Heart left ventricle (tissue), 16 donors: ENCODE measurements at regions not wholly inside any gene's neighbourhood (a gene's known extent, or its start where the extent isn't known, plus 50 kb on each side); places are given as distances from the start of the nearest gene placed in this dataset.

Experiments
- ATAC-seq, 4 donors: fragments of 200-7000 bp; cut with Tn5 transposase; one replicate each; pipeline ENCODE4 v1.9.1; 2020 to 2022; ENCODE audit warnings: moderate library complexity in 4 of 4, mild to moderate bottlenecking in 3 of 4, moderate number of reproducible peaks in 1 of 4
- DNase-seq, 5 donors: peaks; one replicate each; pipeline ENCODE4 v3.0.0-alpha.2; 2020
- H3K27ac ChIP-seq, 12 donors: fragments of 200-600 bp; sonication (generic) in 4 of 12; one replicate each; pipeline versions ENCODE4 v1.5.0 to v1.8.0; 2016 to 2022; ENCODE audit warnings: mild to moderate bottlenecking in 2 of 12
- H3K27me3 ChIP-seq, 9 donors: fragments of 200-600 bp; sonication (generic) in 2 of 9; one replicate each; pipeline versions ENCODE4 v1.5.1 to v1.8.0; 2016 to 2022; ENCODE audit warnings: mild to moderate bottlenecking in 3 of 9
- H3K36me3 ChIP-seq, 9 donors: fragments of 200-600 bp; sonication (generic) in 2 of 9; one replicate each; pipeline versions ENCODE4 v1.5.0 to v1.8.0; 2018 to 2022; ENCODE audit warnings: mild to moderate bottlenecking in 2 of 9
- H3K4me1 ChIP-seq, 12 donors: fragments of 200-600 bp; sonication (generic) in 4 of 12; one replicate each; pipeline versions ENCODE4 v1.5.0 to v1.8.0; 2016 to 2022; ENCODE audit warnings: mild to moderate bottlenecking in 3 of 12
- H3K4me3 ChIP-seq, 12 donors: fragments of 200-600 bp; sonication (generic) in 4 of 12; one replicate each; pipeline versions ENCODE4 v1.5.0 to v1.8.0; 2017 to 2022; ENCODE audit warnings: mild to moderate bottlenecking in 9 of 12, moderate library complexity in 4 of 12
- H3K9me3 ChIP-seq, 12 donors: fragments of 200-600 bp; sonication (generic) in 4 of 12; one replicate each; pipeline versions ENCODE4 v1.5.0 to v1.8.0; 2016 to 2022; ENCODE audit warnings: mild to moderate bottlenecking in 1 of 12
- CTCF ChIP-seq, 12 donors: fragments of 200-600 bp; sonication (generic) in 4 of 12; IDR thresholded peaks; one replicate each; pipeline versions ENCODE4 v1.5.0 to v1.8.0; 2018 to 2022; ENCODE audit warnings: antibody characterized with exemption in 12 of 12, mild to moderate bottlenecking in 5 of 12
- POLR2A ChIP-seq, 2 donors: fragments of 450-650 bp; IDR thresholded peaks; one replicate each; pipeline ENCODE4 v1.6.1; 2017; ENCODE audit warnings: antibody characterized with exemption in 2 of 2, mild to moderate bottlenecking in 2 of 2, moderate library complexity in 2 of 2
- WGBS, 4 donors: extraction: QIAGEN DNeasy Blood & Tissue Kit in 2 of 4; methylation state at CpG; one replicate each; pipeline versions ENCODE4 v1.1.5 to v1.1.7; 2013 to 2018; 5-methylcytosine and 5-hydroxymethylcytosine counted together
- intact Hi-C, 10 donors: fragments of 100-400 bp; cut with DNase I; formaldehyde crosslinking; loops; one replicate each; pipeline versions ENCODE4 v1.11.1 to v1.14.2; 2022
- donor health status: ischemic (EF 13 %, LVEDD 7.1; RV severe dilation, severe dysfunction).
- donor health status: healthy with polysubstance abuse.
- donor health status: DM: no; HTN: yes; CAD: no.
- donor health status: DM: no; HTN: no; CAD: no.
- donor health status: ischemic (EF 25% LVEDD 6.9; RV normal size, moderate dysfunction).
- donor health status: ischemic (EF 25% LVEDD 5.7; RV mildly dilated, moderate dysfunction).
- donor health status: healthy.
- donor health status: DM: yes; HTN: yes; CAD: no.
- donor health status: ischemic (EF 35%, LVEDD 5.7; RV mildly dilated, moderate dysfunction).
- donor health status: nonischemic (EF 11% LVEDD 7.7; RV severe dilation, severe dysfunction).
- donor health status: DM: yes; HTN: yes; CAD: no.
- donor health status: PGD.
- donor health status: ischemic (EF 29% LVEDD 5.4; RV normal size, mild dysfunction).
- donor health status: nonischemic (EF 23%, LVEDD 6.1; RV moderate dilation, normal function).

- H3K36me3 ChIP-seq: no peaks in the 10 kb centered on the region
- intact Hi-C loops: no loop called here
- H3K9me3 ChIP-seq: no peaks in the 10 kb centered on the region
- no peak for TF ChIP-seq CTCF (IDR thresholded peaks at IDR 0.05)
- TF ChIP-seq POLR2A (IDR thresholded peaks at IDR 0.05): no peak
- no peak overlapping the region for H3K27ac ChIP-seq
- ATAC-seq (no peak), DNase-seq (no peak)
- no peak overlapping the region for H3K4me3 ChIP-seq
- WGBS, 4 donors: 92 to 100% (median 93%) methylated on average over 6 of the region's 6 CpGs
- no peaks in the 10 kb centered on the region for H3K4me1 ChIP-seq
- H3K27me3 ChIP-seq: no peaks in the 10 kb centered on the region
Observed at GRCh38 chr7:41183741-41184140, 519.1 kb downstream of the INHBA start.

- intact Hi-C loops: no loop called here
- H3K27ac ChIP-seq: no peak overlapping the region
- no peaks in the 10 kb centered on the region for H3K36me3 ChIP-seq
- 84 to 91% (median 86%) methylated on average over 2 of the region's 2 CpGs for WGBS, 4 donors
- no peaks in the 10 kb centered on the region for H3K9me3 ChIP-seq
- H3K4me1 ChIP-seq: no peaks in the 10 kb centered on the region
- TF ChIP-seq POLR2A (IDR thresholded peaks at IDR 0.05) (no peak), CTCF (IDR thresholded peaks at IDR 0.05) (no peak)
- ATAC-seq (no peak), DNase-seq (no peak)
- no peaks in the 10 kb centered on the region for H3K27me3 ChIP-seq
- H3K4me3 ChIP-seq: no peak overlapping the region
Observed at GRCh38 chr7:41182782-41183181, 520.1 kb downstream of the INHBA start.

GRCh38 chr7:41175435-41175834, 527.5 kb downstream of the INHBA start:
- no peak for TF ChIP-seq CTCF (IDR thresholded peaks at IDR 0.05)
- no peak for TF ChIP-seq POLR2A (IDR thresholded peaks at IDR 0.05)
- intact Hi-C loops: no loop called here
- H3K27me3 ChIP-seq: no peaks in the 10 kb centered on the region
- peaks cover 0 to 2% (median 0%) of the 10 kb centered on the region in 12 donors for H3K9me3 ChIP-seq
- H3K27ac ChIP-seq: no peak overlapping the region
- no peaks in the 10 kb centered on the region for H3K4me1 ChIP-seq
- DNase-seq: no peak
- no peaks in the 10 kb centered on the region for H3K36me3 ChIP-seq
- no peak for ATAC-seq
- 66 to 75% (median 69%) methylated on average over 8 of the region's 8 CpGs for WGBS, 4 donors
- no peak overlapping the region for H3K4me3 ChIP-seq

- ATAC-seq (no peak), DNase-seq (no peak)
- H3K4me3 ChIP-seq: no peak overlapping the region
- intact Hi-C loops: no loop called here
- H3K27ac ChIP-seq: no peak overlapping the region
- TF ChIP-seq POLR2A (IDR thresholded peaks at IDR 0.05) (no peak), CTCF (IDR thresholded peaks at IDR 0.05) (no peak)
- no peaks in the 10 kb centered on the region for H3K27me3 ChIP-seq
- no peaks in the 10 kb centered on the region for H3K4me1 ChIP-seq
- H3K9me3 ChIP-seq: peaks cover 0 to 4% (median 0%) of the 10 kb centered on the region in 12 donors
- no peaks in the 10 kb centered on the region for H3K36me3 ChIP-seq
- 93 to 98% (median 95%) methylated on average over 2 of the region's 2 CpGs for WGBS, 4 donors
Observed at GRCh38 chr7:41174521-41174920, 528.4 kb downstream of the INHBA start.
